ENCODE measurements at regions not wholly inside any gene's neighbourhood (a gene's known extent, or its start where the extent isn't known, plus 50 kb on each side); places are given as distances from the start of the nearest gene placed in this dataset.

DNA sequence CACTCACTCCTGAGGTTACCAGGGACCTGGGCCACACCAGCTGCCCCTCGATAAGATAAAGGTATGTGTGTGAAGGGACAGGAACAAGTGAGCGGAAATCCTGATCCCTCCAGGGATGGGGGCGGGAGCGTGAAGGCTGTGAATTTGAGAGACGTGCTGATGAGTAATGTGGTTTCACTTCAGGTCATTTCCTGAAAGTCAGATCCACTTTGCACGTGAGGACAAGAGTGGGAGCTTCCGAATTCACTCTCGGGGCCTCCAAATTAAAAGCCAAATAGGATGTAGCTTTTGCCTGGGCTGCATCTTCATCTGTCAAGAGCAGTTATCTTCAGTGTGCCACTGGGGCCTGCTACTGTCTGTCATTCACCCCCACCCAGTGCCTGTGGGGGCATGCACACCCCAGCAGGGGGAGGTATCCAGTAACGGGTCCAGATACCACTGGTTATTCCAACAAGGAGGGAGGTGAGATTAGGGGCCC lies 87.4 kb upstream of the LHX1 start:
- no peak for TF ChIP-seq POLR2AphosphoS5 (IDR thresholded peaks at IDR 0.05; ENCODE audit: low read depth, low read length)
- TF ChIP-seq TAF1 (IDR thresholded peaks at IDR 0.05; ENCODE audit: borderline replicate concordance, insufficient read depth, low read length), result no peak
- TF ChIP-seq, protein P1, sequence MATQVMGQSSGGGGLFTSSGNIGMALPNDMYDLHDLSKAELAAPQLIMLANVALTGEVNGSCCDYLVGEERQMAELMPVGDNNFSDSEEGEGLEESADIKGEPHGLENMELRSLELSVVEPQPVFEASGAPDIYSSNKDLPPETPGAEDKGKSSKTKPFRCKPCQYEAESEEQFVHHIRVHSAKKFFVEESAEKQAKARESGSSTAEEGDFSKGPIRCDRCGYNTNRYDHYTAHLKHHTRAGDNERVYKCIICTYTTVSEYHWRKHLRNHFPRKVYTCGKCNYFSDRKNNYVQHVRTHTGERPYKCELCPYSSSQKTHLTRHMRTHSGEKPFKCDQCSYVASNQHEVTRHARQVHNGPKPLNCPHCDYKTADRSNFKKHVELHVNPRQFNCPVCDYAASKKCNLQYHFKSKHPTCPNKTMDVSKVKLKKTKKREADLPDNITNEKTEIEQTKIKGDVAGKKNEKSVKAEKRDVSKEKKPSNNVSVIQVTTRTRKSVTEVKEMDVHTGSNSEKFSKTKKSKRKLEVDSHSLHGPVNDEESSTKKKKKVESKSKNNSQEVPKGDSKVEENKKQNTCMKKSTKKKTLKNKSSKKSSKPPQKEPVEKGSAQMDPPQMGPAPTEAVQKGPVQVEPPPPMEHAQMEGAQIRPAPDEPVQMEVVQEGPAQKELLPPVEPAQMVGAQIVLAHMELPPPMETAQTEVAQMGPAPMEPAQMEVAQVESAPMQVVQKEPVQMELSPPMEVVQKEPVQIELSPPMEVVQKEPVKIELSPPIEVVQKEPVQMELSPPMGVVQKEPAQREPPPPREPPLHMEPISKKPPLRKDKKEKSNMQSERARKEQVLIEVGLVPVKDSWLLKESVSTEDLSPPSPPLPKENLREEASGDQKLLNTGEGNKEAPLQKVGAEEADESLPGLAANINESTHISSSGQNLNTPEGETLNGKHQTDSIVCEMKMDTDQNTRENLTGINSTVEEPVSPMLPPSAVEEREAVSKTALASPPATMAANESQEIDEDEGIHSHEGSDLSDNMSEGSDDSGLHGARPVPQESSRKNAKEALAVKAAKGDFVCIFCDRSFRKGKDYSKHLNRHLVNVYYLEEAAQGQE (IDR thresholded peaks at IDR 0.05; ENCODE audit: insufficient read depth in 1 of 2, low read depth in 2 of 2, low read length in 2 of 2), result peak in 1 of 2 experiments; percentile 59; a peak in 1 of 4 replicates
- TF ChIP-seq FOXP2 (optimal IDR thresholded peaks at IDR 0.05; ENCODE audit: borderline replicate concordance, extremely low read depth, extremely low read length, insufficient read depth), result no peak
